NCI-H526 treated with DMSO at 0.1 percent for 48 hours (cell line): ENCODE measurements at regions not wholly inside any gene's neighbourhood (a gene's known extent, or its start where the extent isn't known, plus 50 kb on each side); places are given as distances from the start of the nearest gene placed in this dataset.
"Not testable (repeated sequence)": the region's sequence is repeated elsewhere in the genome, so short reads cannot be mapped to it uniquely, and the experiment has no call there.

ENCODE experiments used
- DNase-seq: peaks from one replicate; lab custom pipeline; 2025; lab: John Stamatoyannopoulos, UW

- DNase-seq, result not testable (repeated sequence)
Observed at GRCh38 chr10:109652612-109653011, 270.7 kb downstream of the XPNPEP1 start.

- no peak for DNase-seq
Observed at GRCh38 chr10:109650228-109650627, 273.1 kb downstream of the XPNPEP1 start.

GRCh38 chr10:109647627-109648026 is 275.7 kb downstream of the XPNPEP1 start:
- DNase-seq, result no peak

DNA sequence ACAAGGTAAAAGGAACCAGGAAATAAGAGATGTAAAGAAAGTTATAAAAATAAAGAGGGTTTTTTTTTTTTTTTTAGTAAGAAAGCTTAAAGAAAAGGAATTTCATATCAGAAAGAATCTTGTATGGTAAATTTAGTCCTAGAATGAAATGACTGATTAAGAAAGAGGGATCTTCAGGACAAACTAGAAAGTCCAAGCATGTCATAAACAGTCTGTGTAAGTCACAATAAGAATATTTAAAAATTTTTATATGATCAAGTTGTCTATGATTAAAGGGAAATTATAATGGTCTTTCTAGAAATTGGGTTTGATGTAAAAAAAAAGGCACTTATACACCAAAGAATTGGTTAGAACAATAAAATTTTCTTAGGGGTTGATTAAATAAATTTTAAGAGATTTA is 289.5 kb downstream of the XPNPEP1 start:
- DNase-seq, result no peak

DNA sequence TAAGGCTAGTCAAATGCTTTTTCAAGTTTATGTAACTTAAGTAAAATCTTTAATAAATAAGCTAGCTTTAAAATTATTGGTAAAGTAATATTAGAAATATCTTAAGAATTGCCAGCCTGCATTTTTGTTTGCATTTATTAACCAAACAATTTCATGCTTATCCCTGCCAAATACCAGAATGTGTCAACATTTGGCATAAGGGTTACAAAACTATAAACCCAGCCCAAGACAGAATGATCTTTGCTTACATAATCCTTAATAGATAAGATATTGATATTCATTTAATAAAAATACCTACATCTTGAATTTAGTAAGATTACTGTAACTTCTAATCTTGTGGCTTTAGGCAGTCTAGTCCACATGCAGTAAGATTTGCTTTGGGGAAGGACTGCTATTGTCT is 290.3 kb downstream of the XPNPEP1 start:
- not testable (repeated sequence) for DNase-seq

DNA sequence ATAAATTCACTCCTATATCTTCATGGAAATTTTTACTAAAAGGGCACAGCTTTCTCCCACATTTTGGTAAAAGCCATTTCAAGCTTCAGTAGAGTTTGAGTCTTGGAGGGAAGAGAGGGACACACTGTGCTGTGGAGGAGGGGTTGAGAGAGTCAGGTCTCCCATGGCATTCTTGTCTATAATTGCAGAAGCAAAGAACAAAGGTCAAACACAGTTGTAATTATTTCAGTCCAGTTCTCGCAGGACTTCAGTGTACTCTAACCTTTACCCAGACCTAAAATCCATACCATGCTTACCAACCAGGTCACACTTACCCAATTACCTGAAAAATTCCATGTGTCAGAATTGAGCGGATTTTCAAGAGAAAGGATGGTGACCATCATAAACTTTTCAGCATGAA is 298.4 kb downstream of the XPNPEP1 start:
- DNase-seq, result no peak

DNA sequence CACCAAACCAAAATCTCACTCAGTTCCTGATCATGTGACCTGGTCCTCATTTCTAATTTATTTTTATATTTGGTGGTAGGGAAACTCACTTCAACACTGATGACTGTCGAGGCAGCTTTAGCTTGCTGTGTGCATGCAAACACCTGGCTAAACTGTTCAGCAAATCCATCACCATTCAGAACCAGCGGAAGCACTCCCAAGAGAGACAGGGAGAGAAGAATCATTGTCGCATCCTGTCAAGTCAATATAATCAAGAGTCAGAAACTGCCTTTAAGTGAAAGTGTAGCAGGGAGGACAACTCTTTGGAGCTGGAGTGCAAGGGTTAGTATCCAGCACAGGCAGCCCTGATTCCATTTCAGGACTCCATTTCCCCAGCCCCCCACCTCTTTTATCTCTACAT is 300.7 kb downstream of the XPNPEP1 start:
- DNase-seq, result no peak

GRCh38 chr10:109620396-109620795 is 302.9 kb downstream of the XPNPEP1 start:
- no peak for DNase-seq

DNA sequence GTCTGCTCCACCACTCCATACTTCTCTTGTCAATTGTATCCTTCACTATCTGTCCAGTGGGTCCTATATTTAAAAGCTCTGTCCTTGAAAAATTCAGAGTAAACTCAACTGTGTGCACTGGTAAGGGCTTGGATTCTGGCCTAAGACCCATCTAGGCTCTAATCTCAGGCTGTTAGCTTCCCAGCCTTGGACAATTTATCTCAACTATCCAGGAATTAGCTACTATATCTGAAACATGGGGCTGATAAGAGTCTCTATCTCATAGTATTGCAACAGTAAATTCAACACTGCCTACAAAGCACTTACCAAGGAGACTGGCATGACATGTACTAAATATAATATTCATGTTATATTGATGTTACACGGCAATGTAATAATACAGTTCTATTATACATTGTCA is 303.4 kb downstream of the XPNPEP1 start:
- no peak for DNase-seq

- no peak for DNase-seq
Observed at GRCh38 chr10:109618748-109619147, 304.6 kb downstream of the XPNPEP1 start.

GRCh38 chr10:109618301-109618700 is 305.0 kb downstream of the XPNPEP1 start:
- DNase-seq, result no peak

DNA sequence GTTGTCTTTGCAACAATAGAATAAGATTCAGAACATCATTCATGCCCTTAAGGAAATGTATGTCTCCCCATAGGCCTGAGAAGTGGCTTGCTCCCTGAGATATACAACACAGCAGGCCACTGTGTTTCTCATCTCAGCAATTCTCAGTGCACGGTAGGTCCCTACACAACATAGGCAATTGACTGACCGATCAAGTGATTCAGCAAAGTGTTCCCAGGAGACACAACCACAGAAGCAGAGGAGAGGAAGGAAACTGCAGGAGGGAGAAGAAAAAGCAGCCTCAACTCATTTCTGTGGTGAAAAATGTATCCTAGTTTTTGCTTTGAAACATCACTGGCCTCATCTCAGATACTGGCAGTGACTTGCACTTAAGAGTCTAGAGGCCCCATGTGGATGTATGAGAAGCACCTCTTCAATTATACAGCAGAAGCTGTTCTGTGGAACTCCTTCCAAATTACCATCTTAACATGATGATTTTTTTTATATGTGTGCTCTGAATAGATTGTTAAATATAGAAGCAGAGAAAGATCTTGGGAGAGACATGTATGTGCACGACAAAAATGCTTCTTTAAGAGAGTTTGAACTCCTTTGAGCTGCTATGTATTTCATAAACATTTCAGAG is 306.8 kb downstream of the XPNPEP1 start:
- no peak for DNase-seq

GRCh38 chr10:109595356-109595755 is 328.0 kb downstream of the XPNPEP1 start:
- not testable (repeated sequence) for DNase-seq

- DNase-seq, result no peak
Observed at GRCh38 chr10:109593682-109594081, 329.6 kb downstream of the XPNPEP1 start.

GRCh38 chr10:109592391-109592790 is 330.9 kb downstream of the XPNPEP1 start:
- no peak for DNase-seq

DNA sequence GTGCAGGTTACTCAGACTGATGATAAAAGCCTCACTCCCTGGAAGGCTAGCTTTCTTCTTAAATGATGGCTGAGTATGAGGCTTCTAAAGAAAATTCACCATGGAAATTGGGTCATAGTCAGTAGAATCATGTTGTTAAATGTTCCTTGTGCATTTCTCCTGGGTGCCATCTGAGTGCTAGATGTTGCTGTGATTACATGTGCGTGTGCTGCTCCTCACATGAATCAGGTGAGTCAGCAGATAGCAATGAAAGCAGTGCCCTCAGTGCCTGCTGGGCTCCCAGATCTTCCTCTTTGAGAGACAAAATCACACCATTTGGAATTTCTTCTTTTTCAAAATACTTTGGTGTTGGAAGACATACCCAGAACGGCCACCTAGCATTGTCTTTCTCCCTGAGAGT is 331.7 kb downstream of the XPNPEP1 start:
- no peak for DNase-seq

DNA sequence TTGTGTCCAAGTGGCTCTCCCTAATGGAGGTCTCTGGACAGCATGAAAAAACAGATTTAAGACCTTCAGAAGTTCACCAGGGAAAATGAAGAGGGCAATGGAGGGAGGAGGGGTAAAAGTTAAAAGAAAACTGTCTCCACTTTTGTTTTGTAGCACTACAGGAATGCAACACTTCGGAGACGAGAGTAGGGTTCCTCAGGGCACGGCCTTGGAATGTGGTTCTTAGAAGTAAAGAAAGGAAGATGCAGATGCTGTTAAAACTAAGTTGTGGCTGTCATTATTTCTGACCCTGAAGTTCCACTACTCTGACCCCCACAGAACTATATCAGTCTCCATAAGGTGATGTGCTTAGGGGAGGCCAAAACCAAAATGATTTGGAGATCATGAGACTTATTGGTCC is 335.1 kb downstream of the XPNPEP1 start:
- DNase-seq, result no peak

- no peak for DNase-seq
Observed at GRCh38 chr10:109587366-109587765, 335.9 kb downstream of the XPNPEP1 start.

GRCh38 chr10:109556399-109556798 is 366.9 kb downstream of the XPNPEP1 start:
- DNase-seq, result no peak

DNA sequence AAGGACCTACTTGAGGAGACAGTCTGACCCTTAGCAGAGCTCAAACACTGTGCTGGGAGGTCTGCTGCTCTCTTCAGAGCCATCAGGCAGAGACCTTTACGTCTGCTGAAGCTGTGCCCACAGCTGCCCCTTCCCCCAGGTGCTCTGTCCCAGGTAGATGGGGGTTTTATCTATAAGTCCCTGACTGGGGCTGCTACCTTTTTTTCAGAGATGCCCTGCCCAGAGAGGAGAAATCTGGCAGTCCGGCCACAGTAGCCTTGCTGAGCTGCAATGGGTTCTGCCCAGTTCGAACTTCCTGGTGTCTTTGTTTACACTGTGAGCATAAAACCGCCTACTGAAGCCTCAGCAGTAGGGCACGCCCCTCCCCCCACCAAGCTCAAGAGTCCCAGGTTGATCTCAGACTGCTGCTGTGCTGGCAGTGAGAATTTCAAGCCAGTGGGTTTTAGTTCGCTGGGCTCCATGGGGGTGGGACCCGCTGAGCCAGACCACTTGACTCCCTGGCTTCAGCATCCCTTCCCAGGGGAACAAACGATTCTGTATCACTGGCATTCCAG is 381.2 kb downstream of the XPNPEP1 start:
- not testable (repeated sequence) for DNase-seq

DNA sequence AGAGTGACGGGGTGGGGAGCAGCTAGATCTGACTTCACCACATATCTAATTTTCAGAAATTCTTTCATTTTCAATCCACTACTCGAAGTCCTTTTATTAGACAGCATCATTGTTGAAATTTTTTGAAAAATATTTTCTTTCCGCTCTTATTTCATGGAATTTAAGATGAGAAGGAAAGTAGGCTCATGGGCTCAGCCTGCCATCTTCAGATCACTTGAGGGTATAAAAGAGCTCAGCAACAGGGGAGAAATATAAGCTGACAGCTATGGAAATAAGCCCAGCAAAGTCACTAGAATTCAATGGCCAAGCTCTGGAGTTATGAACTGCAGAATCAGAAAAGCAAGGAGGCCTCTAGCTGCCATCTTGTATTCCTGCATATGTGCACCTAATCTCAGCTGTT is 389.1 kb downstream of the XPNPEP1 start:
- no peak for DNase-seq

GRCh38 chr10:109529258-109529657 is 394.1 kb downstream of the XPNPEP1 start:
- DNase-seq, result no peak

- DNase-seq, result no peak
Observed at GRCh38 chr10:109517748-109518147, 405.6 kb downstream of the XPNPEP1 start.

- DNase-seq, result no peak
Observed at GRCh38 chr10:109504401-109504800, 418.9 kb downstream of the XPNPEP1 start.
